Bronchial epithelial cell (primary cell): ENCODE measurements at regions not wholly inside any gene's neighbourhood (a gene's known extent, or its start where the extent isn't known, plus 50 kb on each side); places are given as distances from the start of the nearest gene placed in this dataset.
"Not testable (repeated sequence)": the region's sequence is repeated elsewhere in the genome, so short reads cannot be mapped to it uniquely, and the experiment has no call there.

ENCODE experiments used
- DNase-seq: peaks from one replicate; pipeline ENCODE4 v3.0.0-alpha.2; 2010; ENCODE audit warnings: low read depth
- FAIRE-seq: peaks from 2 replicates; lab custom pipeline; 2011; peaks lifted over from hg19 to GRCh38; lab: Jason Lieb, UNC
- H3K27me3 ChIP-seq: 2 replicates; pipeline ENCODE4 v1.5.1; 2011; ENCODE audit warnings: low read length; ENCODE audit not compliant: control insufficient read depth, insufficient read depth
- H3K36me3 ChIP-seq: 2 replicates; pipeline ENCODE4 v1.5.1; 2011; ENCODE audit warnings: low read length; ENCODE audit not compliant: control insufficient read depth, insufficient read depth
- H3K4me3 ChIP-seq: 2 replicates; pipeline ENCODE4 v1.5.1; 2011; ENCODE audit warnings: mild to moderate bottlenecking, low read depth, low read length, control low read depth
- TF ChIP-seq, protein P1 (sequence below): IDR thresholded peaks from 2 replicates; pipeline ENCODE4 v1.5.1; 2011; ENCODE audit warnings: mild to moderate bottlenecking, moderate library complexity, low read length, control low read depth, inconsistent platforms; ENCODE audit not compliant: insufficient read depth, severe bottlenecking

DNA sequence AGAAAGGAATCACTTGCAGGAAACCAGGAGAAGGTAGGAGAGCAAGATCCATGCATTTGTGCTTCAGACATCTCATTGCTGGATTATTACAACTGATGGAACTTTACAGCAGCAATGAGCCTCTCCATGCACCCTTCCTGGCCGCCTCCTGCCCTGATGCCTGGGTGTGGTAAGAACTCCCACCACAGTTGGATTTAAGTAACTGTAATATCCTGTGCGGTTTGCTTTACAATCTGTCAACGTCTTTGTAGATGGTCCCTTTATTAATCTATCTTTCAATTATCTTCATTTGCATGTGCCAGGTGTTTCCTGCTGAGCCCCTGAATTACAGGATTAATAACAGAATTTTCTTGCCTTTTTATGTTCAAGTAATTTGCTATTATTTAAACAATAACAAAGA is 1300.5 kb upstream of the TMEM132C start:
- no peak for FAIRE-seq
- Histone ChIP-seq H3K27me3 (no peaks in the 10 kb centered on the region), H3K36me3 (no peaks in the 10 kb centered on the region), H3K4me3 (no peak overlapping the region)
- TF ChIP-seq, protein P1, sequence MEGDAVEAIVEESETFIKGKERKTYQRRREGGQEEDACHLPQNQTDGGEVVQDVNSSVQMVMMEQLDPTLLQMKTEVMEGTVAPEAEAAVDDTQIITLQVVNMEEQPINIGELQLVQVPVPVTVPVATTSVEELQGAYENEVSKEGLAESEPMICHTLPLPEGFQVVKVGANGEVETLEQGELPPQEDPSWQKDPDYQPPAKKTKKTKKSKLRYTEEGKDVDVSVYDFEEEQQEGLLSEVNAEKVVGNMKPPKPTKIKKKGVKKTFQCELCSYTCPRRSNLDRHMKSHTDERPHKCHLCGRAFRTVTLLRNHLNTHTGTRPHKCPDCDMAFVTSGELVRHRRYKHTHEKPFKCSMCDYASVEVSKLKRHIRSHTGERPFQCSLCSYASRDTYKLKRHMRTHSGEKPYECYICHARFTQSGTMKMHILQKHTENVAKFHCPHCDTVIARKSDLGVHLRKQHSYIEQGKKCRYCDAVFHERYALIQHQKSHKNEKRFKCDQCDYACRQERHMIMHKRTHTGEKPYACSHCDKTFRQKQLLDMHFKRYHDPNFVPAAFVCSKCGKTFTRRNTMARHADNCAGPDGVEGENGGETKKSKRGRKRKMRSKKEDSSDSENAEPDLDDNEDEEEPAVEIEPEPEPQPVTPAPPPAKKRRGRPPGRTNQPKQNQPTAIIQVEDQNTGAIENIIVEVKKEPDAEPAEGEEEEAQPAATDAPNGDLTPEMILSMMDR, result no peak
- no peak for DNase-seq

- Histone ChIP-seq H3K4me3 (no peak overlapping the region), H3K36me3 (no peaks in the 10 kb centered on the region), H3K27me3 (no peaks in the 10 kb centered on the region)
- FAIRE-seq (no peak), DNase-seq (no peak)
- TF ChIP-seq, protein P1, result no peak
These were observed 1299.8 kb upstream of the TMEM132C start for GRCh38 chr12:126967152-126967551.

GRCh38 chr12:126974779-126975178 is 1292.2 kb upstream of the TMEM132C start:
- H3K4me3 ChIP-seq, result no peak overlapping the region
- H3K36me3 ChIP-seq, result no peaks in the 10 kb centered on the region
- FAIRE-seq, result no peak
- H3K27me3 ChIP-seq, result no peaks in the 10 kb centered on the region
- no peak for DNase-seq
- TF ChIP-seq, protein P1, result no peak

DNA sequence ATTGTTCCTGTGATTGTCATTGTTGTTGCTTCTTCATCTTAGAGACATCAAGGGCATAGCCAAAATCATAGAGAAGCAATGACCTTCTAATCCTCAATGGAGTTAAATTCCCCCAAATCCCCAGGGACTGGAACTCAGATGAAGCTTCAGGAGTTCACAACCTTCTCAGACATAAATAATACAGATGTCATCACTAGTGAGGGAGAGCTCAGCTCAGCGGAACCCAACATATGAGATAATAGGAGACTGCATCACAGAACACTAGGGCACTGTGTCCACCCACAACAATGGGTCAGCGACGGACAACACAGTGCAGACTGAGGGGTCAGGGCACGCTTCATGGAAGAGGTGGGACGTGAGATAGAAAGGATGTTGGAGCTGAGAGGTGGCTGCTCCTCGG is 1290.4 kb upstream of the TMEM132C start:
- TF ChIP-seq, protein P1, result no peak
- no peaks in the 10 kb centered on the region for H3K36me3 ChIP-seq
- FAIRE-seq, result no peak
- DNase-seq, result no peak
- H3K27me3 ChIP-seq, result no peaks in the 10 kb centered on the region
- no peak overlapping the region for H3K4me3 ChIP-seq

DNA sequence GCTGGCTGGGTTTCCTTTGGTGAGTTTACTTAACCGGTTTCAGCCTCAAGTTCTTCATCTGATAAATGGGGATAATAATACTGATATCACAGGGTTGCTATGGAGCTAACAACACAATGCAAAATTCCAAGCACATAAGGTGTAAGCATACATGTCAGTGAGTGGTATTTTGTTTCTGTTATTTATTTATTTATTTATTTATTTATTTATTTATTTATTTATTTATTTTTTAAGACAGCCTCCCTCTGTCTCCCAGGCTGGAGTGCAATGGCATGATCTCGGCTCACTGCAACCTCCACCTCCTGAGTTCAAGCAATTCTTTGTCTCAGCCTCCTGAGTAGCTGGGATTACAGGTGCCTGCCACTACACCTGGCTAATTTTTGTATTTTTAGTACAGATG is 1287.4 kb upstream of the TMEM132C start:
- H3K36me3 ChIP-seq, FAIRE-seq, DNase-seq, H3K27me3 ChIP-seq, H3K4me3 ChIP-seq: not testable (repeated sequence)

DNA sequence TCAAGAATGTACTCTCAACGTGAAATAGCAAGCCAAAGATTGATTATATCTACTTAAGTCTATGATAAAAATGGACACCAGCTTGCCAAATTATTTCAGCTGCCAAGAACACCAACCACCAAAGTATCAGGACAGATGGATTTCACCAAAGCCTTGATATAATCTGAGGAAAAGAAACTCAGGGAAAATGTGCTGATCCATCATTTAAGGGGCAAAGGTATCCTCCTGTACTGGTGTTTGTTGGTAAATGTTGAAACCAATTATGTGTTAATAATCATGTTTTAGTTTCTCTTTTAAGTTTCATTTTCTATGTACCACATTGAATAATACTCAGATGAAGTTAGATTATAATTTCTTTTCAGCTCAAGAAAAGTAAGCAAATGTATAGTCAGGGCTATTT is 1284.3 kb upstream of the TMEM132C start:
- DNase-seq (no peak), FAIRE-seq (no peak)
- Histone ChIP-seq H3K4me3 (no peak overlapping the region), H3K36me3 (no peaks in the 10 kb centered on the region), H3K27me3 (no peaks in the 10 kb centered on the region)
- TF ChIP-seq, protein P1, result no peak

- not testable (repeated sequence) for FAIRE-seq, H3K36me3 ChIP-seq, DNase-seq, H3K4me3 ChIP-seq, H3K27me3 ChIP-seq
These were observed 1283.2 kb upstream of the TMEM132C start for GRCh38 chr12:126983735-126984134.

DNA sequence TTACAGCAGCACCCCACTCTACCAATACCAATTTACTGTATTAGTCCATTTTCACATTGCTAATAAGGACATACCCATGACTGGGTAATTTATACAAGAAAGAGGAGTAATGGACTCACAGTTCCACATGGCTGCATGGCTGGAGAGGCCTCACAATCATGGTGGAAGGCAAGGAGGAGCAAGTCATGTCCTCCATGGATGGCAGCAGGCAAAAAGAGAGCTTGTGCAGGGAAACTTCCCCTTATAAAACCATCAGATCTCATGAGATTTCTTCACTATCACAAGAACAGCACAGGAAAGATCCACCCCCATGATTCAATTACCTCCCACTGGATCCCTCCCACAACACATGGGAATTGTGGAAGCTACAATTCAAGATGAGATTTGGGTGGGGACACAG is 1281.3 kb upstream of the TMEM132C start:
- H3K27me3 ChIP-seq, FAIRE-seq, H3K4me3 ChIP-seq, DNase-seq, H3K36me3 ChIP-seq: not testable (repeated sequence)
